ENCODE measurements at regions not wholly inside any gene's neighbourhood (a gene's known extent, or its start where the extent isn't known, plus 50 kb on each side); places are given as distances from the start of the nearest gene placed in this dataset.

DNA sequence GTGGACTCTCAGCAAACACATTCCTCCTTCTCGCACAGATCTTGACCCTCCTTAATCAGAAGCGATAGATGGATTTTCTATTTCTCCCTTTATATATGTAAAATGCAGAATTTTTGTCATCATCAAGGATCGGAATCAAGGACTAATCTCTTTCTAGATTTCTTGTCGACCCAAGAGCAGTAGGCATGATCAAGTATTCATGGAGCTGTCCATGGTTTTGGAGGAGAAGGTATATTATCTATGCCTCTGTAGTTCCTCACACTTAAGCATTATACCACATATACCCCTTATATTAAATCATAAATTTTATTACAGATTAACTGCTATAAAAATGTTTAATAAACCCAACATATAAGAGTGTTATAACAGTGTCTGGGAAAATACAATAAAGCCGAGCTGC lies 886.8 kb downstream of the NLGN4X start:
- H3K9me3 ChIP-seq, result no peaks in the 10 kb centered on the region
- no peak overlapping the region for H3K27ac ChIP-seq
- DNase-seq (ENCODE audit: low spot score in 2 of 2), result no peak
- no peak overlapping the region for H3K4me3 ChIP-seq
- H3K4me1 ChIP-seq, result no peaks in the 10 kb centered on the region
- TF ChIP-seq, protein P1, sequence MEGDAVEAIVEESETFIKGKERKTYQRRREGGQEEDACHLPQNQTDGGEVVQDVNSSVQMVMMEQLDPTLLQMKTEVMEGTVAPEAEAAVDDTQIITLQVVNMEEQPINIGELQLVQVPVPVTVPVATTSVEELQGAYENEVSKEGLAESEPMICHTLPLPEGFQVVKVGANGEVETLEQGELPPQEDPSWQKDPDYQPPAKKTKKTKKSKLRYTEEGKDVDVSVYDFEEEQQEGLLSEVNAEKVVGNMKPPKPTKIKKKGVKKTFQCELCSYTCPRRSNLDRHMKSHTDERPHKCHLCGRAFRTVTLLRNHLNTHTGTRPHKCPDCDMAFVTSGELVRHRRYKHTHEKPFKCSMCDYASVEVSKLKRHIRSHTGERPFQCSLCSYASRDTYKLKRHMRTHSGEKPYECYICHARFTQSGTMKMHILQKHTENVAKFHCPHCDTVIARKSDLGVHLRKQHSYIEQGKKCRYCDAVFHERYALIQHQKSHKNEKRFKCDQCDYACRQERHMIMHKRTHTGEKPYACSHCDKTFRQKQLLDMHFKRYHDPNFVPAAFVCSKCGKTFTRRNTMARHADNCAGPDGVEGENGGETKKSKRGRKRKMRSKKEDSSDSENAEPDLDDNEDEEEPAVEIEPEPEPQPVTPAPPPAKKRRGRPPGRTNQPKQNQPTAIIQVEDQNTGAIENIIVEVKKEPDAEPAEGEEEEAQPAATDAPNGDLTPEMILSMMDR (IDR thresholded peaks at IDR 0.05), result no peak
- no peaks in the 10 kb centered on the region for H3K36me3 ChIP-seq
- no peaks in the 10 kb centered on the region for H3K27me3 ChIP-seq
- intact Hi-C loops (cut with DNase I), result no loop called here

GRCh38 chrX:5337160-5337559 lies 891.5 kb downstream of the NLGN4X start:
- Histone ChIP-seq H3K27ac (no peak overlapping the region), H3K4me3 (no peak overlapping the region), H3K27me3 (no peaks in the 10 kb centered on the region), H3K9me3 (no peaks in the 10 kb centered on the region), H3K36me3 (no peaks in the 10 kb centered on the region), H3K4me1 (no peaks in the 10 kb centered on the region)
- DNase-seq (ENCODE audit: low spot score in 2 of 2), result no peak
- intact Hi-C loops (cut with DNase I), result no loop called here
- TF ChIP-seq, protein P1 (IDR thresholded peaks at IDR 0.05), result no peak

DNA sequence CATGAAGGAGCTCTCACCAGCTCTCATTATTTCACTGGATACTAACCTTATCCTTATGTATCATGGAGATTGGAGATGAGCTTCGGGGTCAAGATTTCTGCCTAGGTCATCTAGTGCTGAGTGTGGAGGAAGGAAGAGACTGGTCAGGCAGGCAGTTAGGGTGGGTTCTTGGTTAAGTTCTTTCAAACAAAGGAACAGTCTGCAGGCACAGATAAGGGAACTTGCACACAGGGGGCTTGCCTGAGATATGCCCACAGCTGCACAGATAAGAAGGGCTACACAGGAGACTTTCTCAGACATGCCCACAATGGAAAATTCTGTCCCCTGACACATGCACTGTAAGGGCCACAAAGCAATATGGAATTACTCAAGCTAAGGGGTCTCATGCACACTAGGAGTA lies 904.1 kb downstream of the NLGN4X start:
- H3K36me3 ChIP-seq, result no peaks in the 10 kb centered on the region
- no peak for DNase-seq (ENCODE audit: low spot score in 2 of 2)
- intact Hi-C loops (cut with DNase I), result no loop called here
- no peaks in the 10 kb centered on the region for H3K27me3 ChIP-seq
- TF ChIP-seq, protein P1 (IDR thresholded peaks at IDR 0.05), result no peak
- no peak overlapping the region for H3K4me3 ChIP-seq
- H3K9me3 ChIP-seq, result peaks cover 0 to 2% of the 10 kb centered on the region in 2 donors
- no peaks in the 10 kb centered on the region for H3K4me1 ChIP-seq
- H3K27ac ChIP-seq, result no peak overlapping the region

DNA sequence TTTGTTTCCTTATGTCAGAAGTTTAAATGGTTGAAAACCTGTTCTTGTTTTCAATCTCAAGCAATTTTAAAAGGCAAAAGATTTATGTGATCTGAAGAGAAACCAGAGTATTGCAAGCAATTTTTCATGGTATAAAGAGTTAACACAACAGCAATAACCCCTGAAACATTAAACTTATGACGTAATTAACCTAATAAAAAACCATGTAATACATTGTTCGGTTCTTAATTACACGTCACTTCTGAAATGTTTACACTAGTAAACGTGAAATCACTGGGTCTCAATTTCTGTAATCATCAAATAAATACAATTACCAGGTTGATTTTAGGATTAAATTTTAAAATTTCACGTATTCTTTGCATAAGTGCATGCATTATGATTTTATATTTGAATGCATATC lies 914.5 kb downstream of the NLGN4X start:
- TF ChIP-seq, protein P1 (IDR thresholded peaks at IDR 0.05), result no peak
- Histone ChIP-seq H3K4me1 (no peaks in the 10 kb centered on the region), H3K27me3 (no peaks in the 10 kb centered on the region), H3K9me3 (no peaks in the 10 kb centered on the region), H3K36me3 (no peaks in the 10 kb centered on the region), H3K27ac (no peak overlapping the region), H3K4me3 (no peak overlapping the region)
- intact Hi-C loops (cut with DNase I), result no loop called here
- no peak for DNase-seq (ENCODE audit: low spot score in 2 of 2)

- Histone ChIP-seq H3K27ac (no peak overlapping the region), H3K27me3 (no peaks in the 10 kb centered on the region), H3K4me3 (no peak overlapping the region), H3K4me1 (no peaks in the 10 kb centered on the region), H3K9me3 (no peaks in the 10 kb centered on the region), H3K36me3 (no peaks in the 10 kb centered on the region)
- no peak for DNase-seq (ENCODE audit: low spot score in 2 of 2)
- TF ChIP-seq, protein P1 (IDR thresholded peaks at IDR 0.05), result no peak
- intact Hi-C loops (cut with DNase I), result no loop called here
These were observed 921.3 kb downstream of the NLGN4X start for GRCh38 chrX:5307416-5307815.

DNA sequence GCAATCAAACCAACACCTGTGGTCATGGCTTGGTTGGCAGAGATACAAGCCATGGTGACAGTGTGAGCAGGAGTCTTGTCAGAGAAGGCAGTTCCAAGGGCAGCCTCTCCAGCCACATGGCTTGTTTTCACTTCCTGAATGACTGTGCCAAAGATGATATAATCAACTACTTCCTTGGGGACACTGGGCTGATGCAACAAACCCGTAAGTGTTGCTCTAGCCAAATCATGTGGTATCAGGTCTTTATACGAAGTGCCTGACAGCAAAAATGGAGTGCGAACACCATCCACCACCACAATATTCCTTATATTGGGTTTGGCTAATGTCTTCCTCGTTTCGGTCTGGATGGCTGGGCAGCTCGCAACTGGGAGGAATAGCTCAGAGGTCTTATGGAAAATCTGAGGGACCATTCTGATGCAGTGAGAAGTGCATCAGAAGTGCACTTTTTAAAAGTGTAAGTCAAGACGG lies 922.0 kb downstream of the NLGN4X start:
- TF ChIP-seq, protein P1 (IDR thresholded peaks at IDR 0.05), result no peak
- intact Hi-C loops (cut with DNase I), result no loop called here
- H3K4me1 ChIP-seq, result no peaks in the 10 kb centered on the region
- H3K9me3 ChIP-seq, result no peaks in the 10 kb centered on the region
- no peak overlapping the region for H3K27ac ChIP-seq
- DNase-seq (ENCODE audit: low spot score in 2 of 2), result no peak
- H3K27me3 ChIP-seq, result no peaks in the 10 kb centered on the region
- no peaks in the 10 kb centered on the region for H3K36me3 ChIP-seq
- no peak overlapping the region for H3K4me3 ChIP-seq

Data from ascending aorta (tissue), 2 donors.